Esophagus (tissue), 2 donors: ENCODE measurements at regions not wholly inside any gene's neighbourhood (a gene's known extent, or its start where the extent isn't known, plus 50 kb on each side); places are given as distances from the start of the nearest gene placed in this dataset.

Experiments used
- H3K27ac ChIP-seq, 2 donors: one replicate each; pipeline ENCODE4 v1.5.1; 2013; ENCODE audit warnings: low read depth in 2 of 2, mild to moderate bottlenecking in 2 of 2, inconsistent platforms in 1 of 2, low read length in 1 of 2, moderate library complexity in 1 of 2
- H3K27me3 ChIP-seq, 2 donors: one replicate each; pipeline ENCODE4 v1.6.1; 2013; ENCODE audit warnings: low read length in 2 of 2, control low read depth in 1 of 2, mild to moderate bottlenecking in 1 of 2; ENCODE audit not compliant: insufficient read depth in 2 of 2, control insufficient read depth in 1 of 2
- H3K36me3 ChIP-seq, 2 donors: one replicate each; pipeline ENCODE4 v1.6.1; 2013; ENCODE audit warnings: low read length in 1 of 2; ENCODE audit not compliant: control insufficient read depth in 2 of 2, insufficient read depth in 2 of 2
- H3K4me1 ChIP-seq, 2 donors: one replicate each; pipeline ENCODE4 v1.6.1; 2013; ENCODE audit warnings: low read length in 1 of 2; ENCODE audit not compliant: control insufficient read depth in 2 of 2, insufficient read depth in 2 of 2
- H3K4me3 ChIP-seq, 2 donors: one replicate each; pipeline ENCODE4 v1.5.1; 2013; ENCODE audit warnings: low read length in 2 of 2, mild to moderate bottlenecking in 2 of 2, low read depth in 1 of 2, moderate library complexity in 1 of 2
- H3K9me3 ChIP-seq, 2 donors: one replicate each; pipeline ENCODE4 v1.6.1; 2013; ENCODE audit warnings: mild to moderate bottlenecking in 2 of 2, low read depth in 1 of 2, low read length in 1 of 2, moderate library complexity in 1 of 2; ENCODE audit not compliant: control insufficient read depth in 2 of 2, insufficient read depth in 1 of 2
- WGBS, 2 donors: extraction: QIAGEN DNeasy Blood & Tissue Kit; methylation state at CpG; one replicate each; pipeline ENCODE4 v1.1.7; 2013; 5-methylcytosine and 5-hydroxymethylcytosine counted together
- donor health status: healthy with polysubstance abuse.
- donor health status: Bipolar disorder and iron deficiency.

- H3K4me1 ChIP-seq = no peaks in the 10 kb centered on the region
- no peaks in the 10 kb centered on the region for H3K9me3 ChIP-seq
- no peaks in the 10 kb centered on the region for H3K36me3 ChIP-seq
- 77 to 81% methylated on average over 4 of the region's 4 CpGs for WGBS, 2 donors
- no peak overlapping the region for H3K4me3 ChIP-seq
- H3K27ac ChIP-seq = no peak overlapping the region
- H3K27me3 ChIP-seq = no peaks in the 10 kb centered on the region
These were observed 81.7 kb upstream of the GATB start for GRCh38 chr4:151842430-151843079.

DNA sequence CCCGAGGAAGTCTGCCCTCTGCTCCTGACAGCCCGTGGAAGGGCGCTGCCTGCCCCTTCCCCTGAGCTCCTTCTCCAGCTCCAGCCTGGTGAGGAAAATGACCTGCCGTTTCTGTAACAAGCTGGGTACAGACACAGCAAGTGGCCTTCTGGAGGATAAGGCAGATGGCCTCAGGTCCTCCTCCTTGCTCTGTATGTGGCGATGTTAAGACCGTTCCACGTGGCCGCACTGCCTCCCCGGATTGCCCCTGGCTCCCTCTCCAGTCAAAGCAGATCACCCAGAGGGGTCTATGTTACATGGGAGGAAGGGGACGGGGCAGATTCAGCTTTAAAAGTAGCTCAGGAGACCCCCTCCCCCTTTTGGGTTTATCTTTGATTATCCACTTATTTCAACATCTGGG is 80.3 kb upstream of the GATB start:
- Histone ChIP-seq H3K27me3 (no peaks in the 10 kb centered on the region), H3K27ac (no peak overlapping the region), H3K4me1 (no peaks in the 10 kb centered on the region), H3K36me3 (no peaks in the 10 kb centered on the region), H3K4me3 (no peak overlapping the region), H3K9me3 (no peaks in the 10 kb centered on the region)
- 75 to 77% methylated on average over 10 of the region's 10 CpGs for WGBS, 2 donors

DNA sequence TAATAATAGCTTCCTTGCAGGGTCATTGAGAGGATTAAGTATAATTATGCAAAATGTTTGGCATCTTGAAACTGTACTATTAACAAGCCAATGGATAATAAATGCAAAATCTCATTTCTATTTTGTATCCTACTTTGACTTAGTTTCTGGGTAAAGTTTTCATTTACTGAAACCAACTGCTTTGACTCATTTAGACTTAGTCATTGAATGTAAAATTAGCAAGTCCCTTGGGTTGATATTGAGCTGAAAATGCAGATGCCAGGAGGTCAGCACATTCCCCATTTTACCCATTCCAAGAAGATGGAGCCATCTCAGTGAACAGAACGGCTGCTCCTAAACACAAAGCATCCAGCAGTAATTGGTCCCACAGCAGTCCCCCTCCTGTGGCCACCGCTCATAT is 74.7 kb upstream of the GATB start:
- Histone ChIP-seq H3K36me3 (no peaks in the 10 kb centered on the region), H3K27me3 (no peaks in the 10 kb centered on the region), H3K27ac (no peak overlapping the region), H3K9me3 (no peaks in the 10 kb centered on the region), H3K4me3 (no peak overlapping the region), H3K4me1 (no peaks in the 10 kb centered on the region)
- WGBS, 2 donors = 88 to 90% methylated on average over 2 of the region's 2 CpGs

DNA sequence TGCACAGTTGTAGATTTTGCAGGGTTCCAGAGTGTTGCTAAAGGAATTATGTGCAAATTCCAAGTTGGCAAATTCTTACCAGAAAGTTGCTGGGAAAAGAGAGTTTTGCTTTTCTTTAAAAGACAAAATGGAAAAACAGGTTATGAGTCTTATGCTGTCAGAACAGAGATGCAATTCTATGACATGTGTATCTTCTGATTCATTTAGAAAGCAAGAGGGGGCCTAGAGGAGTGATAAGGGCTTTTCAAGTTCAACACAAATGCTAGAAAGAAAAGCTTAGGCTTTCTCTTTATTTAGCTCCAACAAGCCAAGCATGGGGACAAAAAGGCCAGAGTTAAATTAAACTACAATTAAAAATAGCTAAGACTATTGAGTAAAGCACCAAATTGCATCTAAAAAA is 72.4 kb upstream of the GATB start:
- Histone ChIP-seq H3K36me3 (no peaks in the 10 kb centered on the region), H3K9me3 (no peaks in the 10 kb centered on the region), H3K4me3 (no peak overlapping the region), H3K27ac (no peak overlapping the region), H3K4me1 (no peaks in the 10 kb centered on the region), H3K27me3 (no peaks in the 10 kb centered on the region)

DNA sequence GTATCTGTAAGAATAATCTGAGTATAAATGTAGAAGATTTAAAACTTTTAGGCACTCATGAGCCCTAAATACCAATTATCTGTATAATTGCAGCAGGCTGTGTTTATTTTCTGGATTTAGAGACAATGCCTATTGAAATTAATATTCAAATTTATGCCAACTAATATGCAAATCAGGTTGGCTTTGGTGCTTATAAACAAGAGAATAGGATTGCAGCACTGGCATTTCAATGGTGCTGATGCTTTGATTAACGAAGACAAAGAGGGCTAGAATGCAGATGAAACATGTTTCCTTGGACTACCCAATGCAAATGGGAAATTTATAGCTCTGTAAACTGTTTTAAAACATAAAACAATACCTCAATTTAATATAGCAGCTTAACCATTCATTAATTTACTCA is 70.7 kb upstream of the GATB start:
- Histone ChIP-seq H3K27ac (no peak overlapping the region), H3K36me3 (no peaks in the 10 kb centered on the region), H3K27me3 (no peaks in the 10 kb centered on the region), H3K9me3 (no peaks in the 10 kb centered on the region), H3K4me1 (no peaks in the 10 kb centered on the region), H3K4me3 (no peak overlapping the region)
- 67 to 79% methylated on average over 1 of the region's 1 CpG for WGBS, 2 donors

- H3K27ac ChIP-seq = no peak overlapping the region
- H3K36me3 ChIP-seq = no peaks in the 10 kb centered on the region
- H3K9me3 ChIP-seq = no peaks in the 10 kb centered on the region
- WGBS, 2 donors = 75 to 89% methylated on average over 3 of the region's 3 CpGs
- H3K27me3 ChIP-seq = no peaks in the 10 kb centered on the region
- no peaks in the 10 kb centered on the region for H3K4me1 ChIP-seq
- H3K4me3 ChIP-seq = no peak overlapping the region
These were observed 69.4 kb upstream of the GATB start for GRCh38 chr4:151830168-151830567.

DNA sequence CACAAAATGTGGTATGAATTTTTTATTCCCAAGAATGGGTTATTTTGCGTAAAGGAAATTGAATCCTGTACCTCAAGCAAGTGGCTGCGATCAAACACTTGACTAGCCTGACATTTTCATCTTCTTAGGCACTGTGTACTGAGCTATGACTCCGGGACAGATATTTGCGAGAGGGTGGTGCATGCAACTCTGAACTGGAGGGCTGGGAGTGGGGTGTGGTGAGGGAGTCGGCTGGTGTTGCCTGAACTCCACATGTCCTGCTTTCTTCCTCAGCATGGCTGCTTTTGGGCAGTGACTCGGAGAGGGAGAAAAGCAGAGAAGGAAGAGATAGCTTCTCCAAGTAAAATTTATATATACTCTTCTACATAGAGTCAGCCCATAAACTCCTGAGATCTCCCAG is 68.5 kb upstream of the GATB start:
- Histone ChIP-seq H3K4me1 (no peaks in the 10 kb centered on the region), H3K27me3 (no peaks in the 10 kb centered on the region), H3K4me3 (no peak overlapping the region), H3K36me3 (no peaks in the 10 kb centered on the region), H3K27ac (no peak overlapping the region), H3K9me3 (no peaks in the 10 kb centered on the region)
- WGBS, 2 donors = 87 to 88% methylated on average over 6 of the region's 6 CpGs

DNA sequence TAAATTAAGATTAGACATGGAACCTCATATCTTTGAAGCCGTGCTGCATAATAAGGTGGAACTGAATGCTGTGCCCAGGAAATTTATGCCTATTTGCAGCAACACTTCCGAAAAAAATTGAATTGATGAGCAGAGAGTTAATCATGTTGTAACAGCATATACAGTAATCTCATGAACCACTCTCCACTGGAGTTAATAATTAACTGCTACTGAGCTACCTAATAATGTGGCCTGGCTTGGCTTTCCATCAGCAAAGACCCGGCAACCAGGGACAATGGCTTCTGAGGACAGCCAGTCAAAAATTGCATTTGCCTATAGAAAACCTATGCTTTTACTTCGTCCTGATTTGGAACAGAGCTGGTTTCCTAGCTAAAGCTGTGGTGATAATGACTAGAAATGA is 63.8 kb upstream of the GATB start:
- Histone ChIP-seq H3K9me3 (no peaks in the 10 kb centered on the region), H3K4me3 (no peak overlapping the region), H3K36me3 (no peaks in the 10 kb centered on the region), H3K27me3 (no peaks in the 10 kb centered on the region), H3K27ac (no peak overlapping the region), H3K4me1 (no peaks in the 10 kb centered on the region)
- whole genome bisulfite sequencing, 2 donors = 67 to 83% methylated on average over 4 of the region's 4 CpGs

DNA sequence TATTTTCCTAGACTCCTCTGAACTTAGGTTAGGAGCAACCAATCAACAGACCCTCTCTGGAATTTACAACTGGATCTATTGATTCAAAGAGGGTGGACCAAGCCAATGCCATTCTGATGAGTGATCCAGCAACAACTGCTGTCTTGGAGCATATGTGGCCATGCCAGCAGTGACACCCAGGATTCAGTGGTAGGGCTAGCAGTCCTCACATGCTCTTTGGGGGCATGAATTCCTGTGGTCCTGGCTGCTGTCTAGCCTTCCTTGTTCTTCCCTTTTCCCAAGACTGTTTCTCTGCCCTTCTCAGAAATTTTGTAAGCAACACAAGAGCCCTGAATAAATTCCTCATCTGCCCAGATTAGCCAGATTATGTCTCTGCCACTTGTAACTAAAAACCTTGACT is 61.5 kb upstream of the GATB start:
- H3K9me3 ChIP-seq = no peaks in the 10 kb centered on the region
- H3K27ac ChIP-seq = no peak overlapping the region
- H3K4me1 ChIP-seq = no peaks in the 10 kb centered on the region
- no peak overlapping the region for H3K4me3 ChIP-seq
- no peaks in the 10 kb centered on the region for H3K36me3 ChIP-seq
- no peaks in the 10 kb centered on the region for H3K27me3 ChIP-seq

DNA sequence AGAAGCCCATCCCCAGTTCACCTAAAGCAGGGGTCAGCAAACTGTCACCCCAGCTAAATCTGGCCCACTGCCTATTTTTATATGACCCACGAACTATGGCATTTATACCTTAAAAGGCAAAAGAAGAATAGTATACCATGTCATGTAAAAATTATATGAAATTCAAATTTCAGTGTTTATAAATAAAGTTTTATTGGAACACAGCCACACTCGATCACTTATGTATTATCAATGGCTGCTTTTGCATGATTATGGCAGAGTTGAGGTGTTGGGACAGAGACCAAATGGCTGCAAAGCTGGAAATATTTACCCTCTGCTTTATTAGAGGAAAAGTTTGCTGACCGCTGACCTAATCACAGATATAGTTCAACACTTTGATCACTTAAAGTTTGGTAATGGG is 59.2 kb upstream of the GATB start:
- Histone ChIP-seq H3K4me3 (no peak overlapping the region), H3K36me3 (no peaks in the 10 kb centered on the region), H3K4me1 (no peaks in the 10 kb centered on the region), H3K27me3 (no peaks in the 10 kb centered on the region), H3K27ac (no peak overlapping the region), H3K9me3 (no peaks in the 10 kb centered on the region)
- 93% methylated on average over 3 of the region's 3 CpGs for WGBS, 2 donors
